ENCODE measurements at regions not wholly inside any gene's neighbourhood (a gene's known extent, or its start where the extent isn't known, plus 50 kb on each side); places are given as distances from the start of the nearest gene placed in this dataset.
A peak's percentile ranks its signal among the peaks of the same experiment; 100 is the strongest.
"Not testable (repeated sequence)": the region's sequence is repeated elsewhere in the genome, so short reads cannot be mapped to it uniquely, and the experiment has no call there.

- no peak for TF ChIP-seq CTCF (IDR thresholded peaks at IDR 0.05; ENCODE audit: low read length, missing control alignments)
- H3K4me3 ChIP-seq (replicated peaks; ENCODE audit: low read depth, low read length) = no peak overlapping the region
- DNase-seq (ENCODE audit: low read depth) = peak; percentile 76
Observed at GRCh38 chr1:196160066-196160795, 448.0 kb downstream of the KCNT2 start.

- no peak for TF ChIP-seq CTCF (IDR thresholded peaks at IDR 0.05; ENCODE audit: low read length, missing control alignments)
- no peak overlapping the region for H3K4me3 ChIP-seq (replicated peaks; ENCODE audit: low read depth, low read length)
- DNase-seq (ENCODE audit: low read depth) = no peak
Observed at GRCh38 chr1:196155586-196155985, 452.7 kb downstream of the KCNT2 start.

GRCh38 chr1:196152975-196153374 lies 455.3 kb downstream of the KCNT2 start:
- DNase-seq (ENCODE audit: low read depth) = no peak
- H3K4me3 ChIP-seq (replicated peaks; ENCODE audit: low read depth, low read length) = no peak overlapping the region
- no peak for TF ChIP-seq CTCF (IDR thresholded peaks at IDR 0.05; ENCODE audit: low read length, missing control alignments)

- no peak for DNase-seq (ENCODE audit: low read depth)
- no peak overlapping the region for H3K4me3 ChIP-seq (replicated peaks; ENCODE audit: low read depth, low read length)
- no peak for TF ChIP-seq CTCF (IDR thresholded peaks at IDR 0.05; ENCODE audit: low read length, missing control alignments)
Observed at GRCh38 chr1:196152086-196152485, 456.2 kb downstream of the KCNT2 start.

DNA sequence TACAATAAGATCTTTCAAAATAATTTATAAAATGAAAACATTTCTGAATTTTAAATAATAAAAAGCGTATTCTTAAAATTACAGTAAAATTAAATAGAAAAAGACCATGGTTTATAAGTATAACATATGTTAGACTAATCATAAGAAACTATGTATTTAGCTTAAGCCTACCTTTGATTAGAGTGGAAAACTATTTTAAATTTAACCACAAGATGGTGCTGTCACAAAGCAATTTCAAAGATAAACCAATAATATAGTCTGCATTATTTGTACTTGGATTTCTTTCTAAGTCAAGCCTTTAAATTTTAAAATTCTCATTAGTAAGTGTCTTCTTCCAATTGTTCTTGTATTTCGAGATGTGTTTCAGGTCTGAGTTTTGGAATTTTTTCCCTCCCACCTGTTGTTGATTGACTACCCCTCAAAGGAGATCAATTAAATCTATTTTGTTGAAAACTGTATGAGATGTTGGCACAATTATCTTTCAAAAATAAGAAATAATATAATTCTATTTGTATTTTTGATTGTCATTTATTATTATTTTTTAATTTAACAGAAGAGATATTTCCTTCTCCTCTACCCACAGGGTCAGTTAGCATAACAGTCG lies 459.8 kb downstream of the KCNT2 start:
- no peak overlapping the region for H3K4me3 ChIP-seq (replicated peaks; ENCODE audit: low read depth, low read length)
- TF ChIP-seq CTCF (IDR thresholded peaks at IDR 0.05; ENCODE audit: low read length, missing control alignments) = peak; percentile 45
- DNase-seq (ENCODE audit: low read depth) = peak; percentile 75

GRCh38 chr1:196147530-196147929 lies 460.7 kb downstream of the KCNT2 start:
- no peak for DNase-seq (ENCODE audit: low read depth)
- no peak overlapping the region for H3K4me3 ChIP-seq (replicated peaks; ENCODE audit: low read depth, low read length)
- no peak for TF ChIP-seq CTCF (IDR thresholded peaks at IDR 0.05; ENCODE audit: low read length, missing control alignments)

GRCh38 chr1:196145151-196145550 lies 463.1 kb downstream of the KCNT2 start:
- not testable (repeated sequence) for H3K4me3 ChIP-seq (replicated peaks; ENCODE audit: low read depth, low read length); DNase-seq (ENCODE audit: low read depth)
